Iris pigment epithelial cell (primary cell): ENCODE measurements at regions not wholly inside any gene's neighbourhood (a gene's known extent, or its start where the extent isn't known, plus 50 kb on each side); places are given as distances from the start of the nearest gene placed in this dataset.

ENCODE experiments used
- DNase-seq: peaks from one replicate; pipeline ENCODE4 v3.0.0-alpha.2; 2011; ENCODE audit warnings: low read depth

GRCh38 chr2:223225266-223225665 lies 173.3 kb downstream of the KCNE4 start:
- no peak for DNase-seq

GRCh38 chr2:223226264-223226663 lies 174.3 kb downstream of the KCNE4 start:
- no peak for DNase-seq

GRCh38 chr2:223227338-223227737 lies 175.3 kb downstream of the KCNE4 start:
- DNase-seq = no peak

GRCh38 chr2:223228871-223229270 lies 176.9 kb downstream of the KCNE4 start:
- no peak for DNase-seq

- no peak for DNase-seq
These were observed 178.4 kb downstream of the KCNE4 start for GRCh38 chr2:223230352-223230751.

- DNase-seq = no peak
These were observed 180.3 kb downstream of the KCNE4 start for GRCh38 chr2:223232285-223232684.

- no peak for DNase-seq
These were observed 180.9 kb downstream of the KCNE4 start for GRCh38 chr2:223232896-223233295.

GRCh38 chr2:223235986-223236385 lies 184.0 kb downstream of the KCNE4 start:
- DNase-seq = peak; percentile 28

GRCh38 chr2:223238301-223238700 lies 186.3 kb downstream of the KCNE4 start:
- DNase-seq = peak; percentile 52

- DNase-seq = no peak
These were observed 191.2 kb downstream of the KCNE4 start for GRCh38 chr2:223243233-223243632.

GRCh38 chr2:223247136-223247535 lies 195.1 kb downstream of the KCNE4 start:
- DNase-seq = peak; percentile 67

GRCh38 chr2:223251656-223252229 lies 199.8 kb downstream of the KCNE4 start:
- no peak for DNase-seq

GRCh38 chr2:223260681-223261080 lies 208.7 kb downstream of the KCNE4 start:
- DNase-seq = peak; percentile 24

GRCh38 chr2:223262946-223263345 lies 211.0 kb downstream of the KCNE4 start:
- peak; percentile 3 for DNase-seq

GRCh38 chr2:223264541-223265193 lies 212.7 kb downstream of the KCNE4 start:
- no peak for DNase-seq

GRCh38 chr2:223267160-223267951 lies 215.4 kb downstream of the KCNE4 start:
- no peak for DNase-seq

- DNase-seq = peak; percentile 20
These were observed 217.4 kb downstream of the KCNE4 start for GRCh38 chr2:223269386-223269785.

GRCh38 chr2:223270548-223270947 lies 218.6 kb downstream of the KCNE4 start:
- DNase-seq = no peak

GRCh38 chr2:223273995-223274394 lies 222.0 kb downstream of the KCNE4 start:
- no peak for DNase-seq

- no peak for DNase-seq
These were observed 230.2 kb downstream of the KCNE4 start for GRCh38 chr2:223282221-223282620.

GRCh38 chr2:223283329-223283728 lies 231.3 kb downstream of the KCNE4 start:
- no peak for DNase-seq

- no peak for DNase-seq
These were observed 231.8 kb downstream of the KCNE4 start for GRCh38 chr2:223283771-223284170.
